ENCODE measurements at regions not wholly inside any gene's neighbourhood (a gene's known extent, or its start where the extent isn't known, plus 50 kb on each side); places are given as distances from the start of the nearest gene placed in this dataset.
"Not testable (repeated sequence)": the region's sequence is repeated elsewhere in the genome, so short reads cannot be mapped to it uniquely, and the experiment has no call there.

DNA sequence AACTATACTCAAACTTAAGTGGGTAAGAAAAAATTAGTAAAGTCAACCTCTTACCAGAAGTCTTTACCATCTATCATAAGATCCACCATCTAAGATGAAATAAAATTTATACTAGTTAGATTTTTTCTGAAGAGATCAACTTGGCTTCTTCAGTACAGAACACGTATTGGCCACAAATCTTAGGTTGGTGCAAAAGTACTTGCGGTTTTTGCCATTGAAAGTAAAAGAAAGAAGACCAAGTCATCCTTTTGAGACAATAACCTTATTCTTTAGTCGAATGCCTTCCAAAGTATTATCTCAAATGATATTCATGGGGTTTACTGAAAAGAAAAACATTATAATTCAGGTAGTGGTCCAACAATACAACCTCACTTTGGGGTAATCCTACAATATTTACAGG is 292.6 kb upstream of the PTCHD4 start:
- no peak for DNase-seq (ENCODE audit: low read depth)

DNA sequence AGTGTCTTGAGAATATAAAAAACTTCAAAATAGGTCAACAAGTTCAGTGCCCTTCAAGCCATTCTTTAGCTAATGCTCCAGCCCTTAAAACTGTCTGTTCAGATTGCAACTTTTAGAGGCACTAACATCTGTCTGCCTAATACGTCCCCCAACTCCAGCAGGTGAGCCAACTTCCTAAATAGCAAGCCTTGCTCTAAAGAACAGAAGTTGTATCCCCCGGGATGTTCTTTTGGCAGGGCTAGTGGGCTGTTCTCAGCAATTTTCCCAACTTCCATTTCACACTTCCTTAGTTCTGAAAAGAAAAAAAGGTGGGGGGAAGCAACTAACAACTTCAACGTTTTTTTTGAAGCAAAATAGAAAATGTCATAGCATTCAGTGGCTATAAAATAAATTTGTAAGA is 290.0 kb upstream of the PTCHD4 start:
- DNase-seq (ENCODE audit: low read depth): no peak

DNA sequence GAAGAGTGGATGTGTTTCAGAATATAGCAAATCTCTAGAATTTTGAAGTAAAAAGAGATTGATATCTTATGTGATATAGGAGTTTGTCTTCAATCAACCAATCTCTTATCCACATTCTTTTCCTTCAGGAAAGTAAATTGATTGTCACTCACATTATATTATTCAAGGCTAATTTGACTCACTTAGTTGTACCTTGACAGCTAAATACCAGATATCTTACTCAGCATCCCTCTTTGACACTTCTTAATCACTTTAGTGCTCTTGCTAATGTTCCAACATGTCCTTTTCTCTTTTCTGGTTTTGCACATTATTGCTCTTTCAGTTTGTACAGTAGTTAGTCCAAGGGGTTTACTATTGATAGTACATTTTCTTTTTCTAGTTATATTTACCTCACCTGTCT is 286.9 kb upstream of the PTCHD4 start:
- DNase-seq (ENCODE audit: low read depth): no peak

DNA sequence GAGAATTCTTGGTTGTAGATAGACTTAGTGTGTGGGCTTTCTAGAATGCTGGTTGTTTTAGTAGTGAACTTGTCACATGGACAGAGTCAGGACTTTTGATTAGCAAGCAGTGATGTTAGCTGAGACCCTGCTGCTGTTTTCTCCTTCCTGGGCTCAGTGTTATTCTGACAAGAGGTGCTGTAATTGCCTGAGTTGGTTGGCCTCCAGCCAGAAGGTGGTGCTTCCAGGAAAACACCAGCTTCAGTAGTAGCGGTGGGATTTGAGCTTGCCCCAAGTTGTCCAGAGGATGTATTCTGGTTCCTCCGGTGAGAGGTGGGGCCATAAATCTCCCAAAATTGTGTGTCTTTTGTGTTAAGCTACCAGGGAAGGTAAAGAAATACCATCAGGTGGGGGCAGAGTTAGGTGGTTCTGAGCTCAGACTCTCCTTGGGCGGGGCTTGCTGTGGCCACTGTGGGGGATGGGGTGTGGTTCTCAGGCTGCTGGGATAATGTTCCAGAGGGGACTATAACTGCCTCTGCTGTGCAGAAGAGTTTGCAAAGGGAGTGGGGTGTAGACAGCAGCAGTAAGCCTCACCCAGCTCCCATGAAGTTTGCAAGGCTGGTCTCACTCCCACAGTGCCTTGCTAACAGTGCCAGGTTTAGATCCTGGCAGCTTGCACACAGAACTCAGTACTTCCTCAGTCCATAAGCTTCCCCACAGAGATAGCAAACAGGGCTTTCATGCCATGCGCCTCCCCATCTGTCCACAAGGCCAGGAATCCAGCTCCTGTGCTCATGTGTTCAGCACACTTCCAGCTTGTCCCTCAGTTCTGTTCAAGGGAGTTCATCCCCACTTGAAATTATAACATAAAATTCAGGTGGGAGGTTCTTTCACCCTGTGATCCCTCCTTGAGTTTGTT is 278.4 kb upstream of the PTCHD4 start:
- DNase-seq (ENCODE audit: low read depth): no peak

DNA sequence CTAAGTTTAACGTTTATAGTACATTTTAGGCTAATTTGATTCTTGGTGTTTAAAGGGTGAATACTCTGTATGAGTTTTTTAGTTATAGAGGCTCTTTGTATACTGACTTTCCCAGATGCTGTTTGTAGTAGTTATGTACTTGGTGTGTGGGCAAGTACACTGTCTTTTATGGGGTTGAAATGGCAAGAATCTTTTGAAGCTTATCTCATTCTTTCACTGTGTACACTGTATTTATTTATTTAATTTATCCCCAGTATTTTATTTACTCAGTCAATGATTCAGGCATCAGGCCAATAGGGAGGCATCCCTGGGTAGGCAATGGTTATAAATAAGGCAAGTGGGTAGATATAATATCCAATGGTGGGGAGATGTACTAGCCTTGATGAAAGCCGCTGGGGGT is 277.0 kb upstream of the PTCHD4 start:
- no peak for DNase-seq (ENCODE audit: low read depth)

DNA sequence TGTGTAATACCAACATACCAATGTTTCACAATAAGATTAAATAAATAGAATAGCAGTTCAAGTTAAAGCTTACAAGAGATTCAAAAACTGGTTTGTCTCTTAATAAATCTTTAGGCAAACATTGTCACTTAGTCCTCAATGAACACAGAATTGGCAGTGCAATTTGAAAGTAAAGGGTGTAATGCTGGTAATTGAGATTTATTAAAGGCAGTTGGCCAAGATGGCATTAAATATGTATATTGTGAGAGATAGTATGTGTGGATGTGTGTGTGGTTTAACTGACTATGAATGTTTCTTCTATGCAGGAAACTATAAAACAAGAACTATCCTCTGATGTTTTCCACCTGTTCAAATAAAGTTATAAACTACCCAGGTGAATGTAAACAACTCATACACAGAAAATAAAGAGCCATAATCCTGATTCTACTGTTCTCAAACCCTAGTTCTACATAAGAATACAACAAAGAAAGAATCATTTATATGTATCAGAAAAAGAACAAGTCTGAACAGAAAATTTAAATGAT is 267.9 kb upstream of the PTCHD4 start:
- no peak for DNase-seq (ENCODE audit: low read depth)

DNA sequence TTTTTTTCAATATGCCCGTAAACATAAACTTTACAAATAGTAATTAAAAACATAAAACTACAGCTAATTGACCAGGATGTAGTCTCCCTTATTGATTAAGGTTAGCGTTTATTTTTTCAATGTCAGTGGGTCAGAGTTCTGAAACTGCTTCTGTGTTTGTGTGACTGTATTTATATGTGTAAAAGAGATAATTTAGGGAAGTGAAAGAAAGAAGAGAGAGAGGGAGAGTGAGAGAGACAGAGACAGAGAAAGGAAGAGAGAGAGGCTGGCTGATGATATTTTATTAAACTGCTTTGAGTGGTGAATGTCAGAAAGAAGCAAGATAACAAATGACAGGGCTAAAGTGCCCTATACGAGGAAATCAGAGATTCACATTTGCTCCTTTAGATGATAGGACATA is 266.1 kb upstream of the PTCHD4 start:
- DNase-seq (ENCODE audit: low read depth): no peak

DNA sequence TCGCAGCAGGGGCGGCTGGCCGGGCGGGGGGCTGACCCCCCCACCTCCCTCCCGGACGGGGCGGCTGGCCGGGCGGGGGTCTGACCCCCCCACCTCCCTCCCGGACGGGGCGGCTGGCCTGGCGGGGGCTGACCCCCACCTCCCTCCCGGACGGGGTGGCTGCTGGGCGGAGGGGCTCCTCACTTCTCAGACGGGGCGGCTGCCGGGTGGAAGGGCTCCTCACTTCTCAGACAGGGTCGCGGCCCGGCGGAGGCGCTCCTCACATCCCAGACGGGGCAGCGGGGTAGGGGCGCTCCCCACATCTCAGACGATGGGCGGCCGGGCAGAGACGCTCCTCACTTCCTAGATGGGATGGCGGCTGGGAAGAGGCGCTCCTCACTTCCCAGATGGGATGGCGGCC is 260.2 kb upstream of the PTCHD4 start:
- not testable (repeated sequence) for DNase-seq (ENCODE audit: low read depth)

DNA sequence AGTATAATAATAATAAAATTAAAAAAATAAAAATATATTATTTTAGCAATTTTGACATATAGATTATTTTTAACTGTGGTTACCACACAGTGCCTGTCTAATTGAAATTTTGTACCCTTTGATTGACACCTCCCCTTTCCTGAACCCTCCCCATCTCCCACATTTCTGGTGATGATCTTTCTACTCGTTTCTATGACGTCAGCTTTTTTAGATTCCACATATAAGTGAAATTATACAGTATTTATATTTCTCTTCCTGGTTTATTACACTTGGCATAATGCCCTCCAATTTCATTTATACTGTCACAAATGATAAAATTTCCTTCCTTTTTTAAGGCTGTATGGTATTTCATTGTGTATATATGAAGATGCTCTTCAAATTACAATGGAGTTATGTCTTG is 258.1 kb upstream of the PTCHD4 start:
- DNase-seq (ENCODE audit: low read depth): no peak

DNA sequence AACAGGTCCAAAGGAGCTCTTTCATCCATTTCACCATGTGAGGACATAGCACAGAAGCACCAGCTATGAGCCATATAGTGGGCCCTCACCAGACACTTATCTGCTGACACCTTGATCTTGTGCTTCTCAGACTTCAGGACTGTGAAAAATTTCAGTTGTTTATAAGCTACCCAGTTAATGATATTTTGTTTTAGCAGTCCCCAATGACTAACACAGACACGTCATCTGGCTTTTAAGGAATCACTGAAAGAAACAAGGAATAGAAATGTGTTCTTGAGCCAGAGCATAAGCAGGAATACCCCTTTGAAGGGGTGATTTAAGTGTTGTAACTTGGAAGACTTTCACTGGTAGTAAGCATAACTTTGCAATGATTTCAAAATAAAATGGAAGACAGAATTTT is 214.7 kb upstream of the PTCHD4 start:
- DNase-seq (ENCODE audit: low read depth): no peak

DNA sequence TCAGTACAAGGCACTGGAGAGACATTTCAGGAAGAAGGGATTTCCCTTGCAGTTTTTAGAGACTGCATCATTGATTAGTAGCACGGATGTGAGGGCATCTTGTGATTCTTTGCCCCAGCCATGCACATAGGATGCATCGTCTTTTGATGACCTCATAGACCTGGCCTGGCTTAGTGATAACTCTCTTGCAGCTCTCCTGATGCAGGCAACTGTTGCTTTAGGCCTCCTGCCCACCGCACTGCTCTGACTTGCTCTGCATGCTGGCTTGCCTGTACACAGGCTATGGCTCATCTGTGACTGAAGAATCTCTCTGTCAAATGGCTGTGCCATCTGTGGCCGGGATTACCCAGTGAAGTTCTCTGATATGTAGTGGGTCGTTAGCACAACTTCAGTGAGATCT is 207.7 kb upstream of the PTCHD4 start:
- DNase-seq (ENCODE audit: low read depth): peak; percentile 2

DNA sequence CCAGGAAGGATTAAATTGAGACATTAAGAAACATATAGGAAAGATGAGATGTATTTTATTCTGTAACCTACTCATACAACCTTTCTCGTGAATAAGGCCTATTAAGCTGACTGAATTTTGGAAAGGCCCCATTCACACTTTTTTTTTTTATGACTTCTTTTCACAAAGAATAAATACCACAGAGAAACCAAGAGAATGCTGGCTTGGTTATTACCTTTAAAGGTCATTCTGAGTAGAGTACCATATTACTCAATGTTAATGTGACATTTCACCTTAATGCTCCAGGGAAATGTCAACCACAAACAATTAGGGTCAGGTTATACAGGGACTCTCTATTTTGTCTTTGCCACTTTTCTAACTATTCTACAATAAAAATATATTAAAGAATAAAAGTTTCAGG is 204.9 kb upstream of the PTCHD4 start:
- DNase-seq (ENCODE audit: low read depth): no peak

DNA sequence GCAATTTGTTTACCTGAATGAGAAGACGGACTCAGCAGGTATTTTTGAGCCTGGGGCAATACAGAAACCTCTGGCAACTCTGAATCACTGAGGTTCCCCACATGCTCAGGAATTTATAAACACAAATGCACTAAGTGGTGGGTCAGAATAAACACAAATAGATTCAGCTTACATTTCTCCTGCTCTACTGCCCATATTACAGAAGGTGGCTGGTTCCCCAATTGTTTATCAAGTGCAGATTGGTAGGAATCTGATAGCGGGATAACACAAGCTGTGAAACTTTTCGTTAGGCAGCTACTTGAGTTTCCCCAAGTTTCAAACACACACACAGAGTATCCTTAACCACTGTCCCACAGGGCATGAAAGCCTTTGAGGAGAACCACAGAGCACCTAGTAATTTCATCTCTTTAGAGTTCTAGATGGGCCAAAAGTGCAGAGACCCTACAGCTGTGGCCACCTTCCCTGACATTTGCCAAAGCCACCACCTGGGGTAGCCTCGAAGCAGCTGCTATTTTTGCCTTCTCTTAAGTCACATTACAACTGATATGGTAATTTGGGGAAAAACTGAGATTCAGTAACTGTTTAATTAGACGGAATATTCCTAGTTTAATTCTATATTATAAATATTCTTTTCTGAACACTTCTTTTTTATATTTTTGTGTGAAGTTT is 204.2 kb upstream of the PTCHD4 start:
- no peak for DNase-seq (ENCODE audit: low read depth)

DNA sequence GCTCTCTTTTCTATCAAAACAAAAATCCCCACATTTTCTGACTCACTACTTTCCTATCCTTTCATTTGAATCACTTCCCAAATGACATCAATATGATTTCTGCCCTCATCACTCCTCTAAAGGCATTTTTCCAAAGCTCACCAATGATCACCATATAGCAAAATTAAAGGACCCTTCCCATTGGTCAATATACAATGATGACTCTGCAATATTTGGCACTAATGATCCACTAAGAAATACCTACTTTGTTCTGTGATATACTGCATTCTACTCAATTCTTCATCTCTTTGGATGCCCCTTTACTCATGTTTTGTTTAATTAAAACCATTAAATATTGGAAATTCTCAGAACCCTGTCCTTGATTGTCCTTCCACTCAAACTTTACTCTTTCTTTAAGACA is 200.3 kb upstream of the PTCHD4 start:
- no peak for DNase-seq (ENCODE audit: low read depth)

DNA sequence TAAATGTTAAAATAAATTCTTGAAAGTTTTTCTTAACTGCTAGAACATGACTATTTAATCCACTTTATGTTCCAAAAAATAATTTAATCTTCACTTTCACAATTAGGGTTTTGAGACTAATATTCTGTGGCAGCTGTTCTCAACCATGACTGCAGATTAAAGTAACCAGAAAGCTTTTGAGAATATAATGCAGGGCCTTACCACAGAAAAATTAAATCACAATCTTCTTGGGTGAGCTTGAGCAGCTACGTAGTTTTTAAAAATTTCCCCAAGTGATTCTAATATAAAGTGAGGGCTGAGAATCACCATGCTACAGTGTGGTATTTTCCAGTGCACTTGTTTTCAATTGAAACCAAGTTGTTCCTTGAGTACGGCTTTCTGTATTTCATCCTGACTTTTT is 196.6 kb upstream of the PTCHD4 start:
- no peak for DNase-seq (ENCODE audit: low read depth)

DNA sequence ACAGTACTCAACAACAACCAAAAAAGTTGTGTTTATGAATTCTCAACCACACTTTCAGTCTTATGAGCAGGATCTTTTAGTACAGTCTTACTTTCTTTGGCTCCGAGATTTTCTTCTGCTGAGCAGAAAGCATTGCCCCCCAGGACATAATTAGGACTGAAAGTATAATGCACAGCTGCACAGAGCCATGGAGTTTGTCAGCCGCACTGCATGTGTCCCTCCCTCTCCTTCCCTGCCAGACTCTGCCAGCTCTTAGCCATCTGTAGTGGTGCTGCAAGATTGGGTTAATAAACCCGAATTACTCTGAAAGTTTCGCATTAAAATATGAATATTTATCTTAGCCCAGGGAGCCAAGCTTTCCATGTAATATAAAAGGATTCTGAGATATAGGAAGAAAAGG is 179.6 kb upstream of the PTCHD4 start:
- no peak for DNase-seq (ENCODE audit: low read depth)

DNA sequence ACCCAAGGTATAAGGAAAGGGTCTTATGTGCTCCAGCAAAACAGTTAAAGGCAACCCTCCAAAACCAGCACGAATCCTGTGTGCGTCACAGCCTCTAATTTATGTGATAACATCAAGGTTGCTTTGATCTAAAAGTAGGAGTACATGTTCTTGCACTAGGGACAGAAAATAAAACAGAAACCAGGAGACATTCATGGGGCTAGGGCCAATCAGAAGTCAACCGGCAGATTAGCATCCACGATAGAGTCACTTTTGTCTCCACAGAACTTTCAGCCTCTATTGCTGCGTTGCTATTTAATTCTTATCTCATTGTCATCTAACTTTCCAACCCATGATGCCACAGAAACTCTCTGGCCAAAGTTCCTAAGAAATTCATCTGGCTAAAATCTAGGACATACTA is 178.8 kb upstream of the PTCHD4 start:
- DNase-seq (ENCODE audit: low read depth): no peak

DNA sequence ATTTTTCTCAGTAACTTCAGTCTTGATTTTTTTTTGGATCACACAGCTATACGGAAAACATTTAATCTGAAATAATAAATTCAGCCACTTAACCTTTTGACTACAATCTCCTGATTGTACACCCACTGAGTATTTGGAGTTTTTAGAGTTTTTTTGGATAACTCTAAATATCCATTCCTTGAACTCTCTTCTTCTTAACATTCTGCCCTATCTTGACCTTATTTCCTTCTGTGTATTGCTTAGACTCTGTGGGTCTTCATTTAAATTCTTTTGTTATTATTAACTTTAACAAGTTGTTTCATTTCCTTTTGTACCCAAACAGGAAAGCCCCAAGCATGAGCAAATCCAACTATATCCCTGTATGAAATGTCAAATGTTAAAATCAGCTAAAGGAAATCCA is 170.2 kb upstream of the PTCHD4 start:
- no peak for DNase-seq (ENCODE audit: low read depth)

DNA sequence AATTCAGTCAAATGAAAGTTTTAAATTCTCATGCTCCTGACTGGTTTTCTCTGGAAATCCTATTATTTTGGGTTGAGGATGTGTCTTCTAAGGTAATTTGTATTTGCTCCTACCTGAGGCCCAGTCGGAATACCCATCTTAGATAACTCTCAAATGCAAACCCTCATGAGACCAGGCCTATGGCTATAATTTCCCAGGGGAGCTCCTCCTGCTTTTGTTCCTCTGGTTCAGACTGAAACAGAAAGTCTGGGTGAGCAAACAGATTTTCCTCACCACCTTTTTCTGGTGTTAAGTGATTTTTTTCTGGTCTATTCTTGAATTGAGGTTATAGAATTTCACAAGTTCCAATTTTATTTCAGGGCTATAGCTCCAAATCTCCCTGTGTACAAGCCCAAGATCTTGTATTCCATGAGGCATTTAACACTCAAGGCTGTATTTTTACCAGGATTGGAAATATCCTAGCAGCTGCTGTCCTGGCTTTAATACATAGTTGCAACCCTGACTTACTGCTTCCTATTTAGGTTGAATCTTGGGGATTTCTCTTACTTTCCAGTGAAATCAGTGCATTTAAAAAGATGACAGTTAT is 169.1 kb upstream of the PTCHD4 start:
- DNase-seq (ENCODE audit: low read depth): no peak

DNA sequence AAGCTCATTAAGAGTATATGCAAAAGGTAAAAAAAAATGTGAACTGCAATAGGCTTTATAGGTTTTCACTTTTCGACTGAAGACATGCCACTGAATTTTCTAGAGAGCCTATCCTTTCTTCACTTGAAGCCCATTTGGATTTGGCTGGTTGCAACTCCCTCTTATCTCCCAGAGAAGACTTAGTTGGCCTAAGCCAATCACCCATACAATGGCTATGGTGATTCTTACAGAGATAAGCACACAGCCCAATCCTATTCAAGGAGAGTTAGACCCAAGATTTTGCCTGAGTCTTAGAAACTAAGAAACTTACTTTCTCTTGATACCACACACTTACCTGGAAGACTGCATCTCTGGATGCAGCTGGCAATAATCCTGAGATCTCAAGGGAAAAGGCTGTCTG is 167.3 kb upstream of the PTCHD4 start:
- no peak for DNase-seq (ENCODE audit: low read depth)

DNA sequence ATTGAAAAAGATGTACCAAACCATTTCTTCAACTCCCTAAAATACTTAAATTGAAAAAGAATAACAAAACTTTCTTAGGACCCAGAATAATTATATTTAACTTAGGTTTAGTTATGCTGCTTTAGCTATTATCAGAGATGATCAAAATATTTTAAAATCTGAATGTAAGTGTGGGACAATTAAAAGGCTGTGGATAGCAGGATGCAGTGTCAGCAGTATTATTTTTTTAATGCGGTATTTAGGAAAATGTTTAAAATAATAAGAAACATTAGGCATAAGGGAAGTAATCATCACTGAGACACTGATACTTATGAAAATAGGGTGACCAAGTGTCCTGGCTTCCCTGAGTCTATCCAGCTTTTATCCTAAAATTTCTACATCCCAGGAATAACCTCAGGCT is 161.5 kb upstream of the PTCHD4 start:
- no peak for DNase-seq (ENCODE audit: low read depth)

DNA sequence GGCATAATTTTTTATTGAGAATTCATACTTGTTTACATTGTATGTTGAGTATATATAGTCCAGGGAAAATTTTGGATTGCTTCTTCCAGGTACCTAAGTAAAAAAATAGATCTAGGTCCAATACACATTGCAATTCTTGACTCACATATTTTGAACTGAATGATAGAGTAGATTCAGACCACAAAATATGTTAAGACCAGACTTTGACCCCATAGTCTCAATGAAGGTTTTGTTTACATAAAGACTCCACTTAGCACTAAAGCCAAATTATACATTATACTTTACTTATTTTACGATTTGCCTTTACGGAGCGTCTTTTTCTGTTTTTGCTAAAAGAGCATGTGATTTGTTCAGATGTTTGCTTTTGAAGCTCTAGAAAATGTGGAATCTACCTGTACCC is 144.1 kb upstream of the PTCHD4 start:
- no peak for DNase-seq (ENCODE audit: low read depth)

DNA sequence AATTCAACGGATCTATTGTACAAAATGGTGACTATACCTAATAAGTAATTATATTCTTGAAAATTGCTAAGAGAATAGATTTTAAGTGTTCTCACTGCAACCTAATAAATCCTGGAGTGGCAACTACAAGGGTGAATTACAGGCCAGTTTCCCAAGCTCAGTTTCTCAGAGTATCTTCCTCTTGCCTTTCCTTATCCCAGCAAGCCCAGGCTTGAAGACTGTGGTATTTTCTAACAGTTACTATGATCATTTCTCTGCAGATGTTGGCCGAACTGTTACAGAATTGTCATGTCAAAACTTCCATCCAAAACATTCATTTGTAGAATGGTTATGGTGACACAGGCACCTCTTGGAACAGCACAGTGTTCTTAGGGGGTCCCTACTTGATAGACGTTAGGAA is 138.1 kb upstream of the PTCHD4 start:
- DNase-seq (ENCODE audit: low read depth): no peak
